SH-SY5Y (cell line): ENCODE measurements at regions not wholly inside any gene's neighbourhood (a gene's known extent, or its start where the extent isn't known, plus 50 kb on each side); places are given as distances from the start of the nearest gene placed in this dataset.

Experiments
- GATA2 ChIP-seq: IDR thresholded peaks from 2 replicates; pipeline ENCODE4 v1.6.1; 2011; ENCODE audit warnings: mild to moderate bottlenecking, low read depth, low read length
- GATA3 ChIP-seq: IDR thresholded peaks from 2 replicates; pipeline ENCODE4 v1.6.1; 2011; ENCODE audit warnings: low read depth, mild to moderate bottlenecking, low read length, moderate library complexity

- TF ChIP-seq GATA2: no peak
- TF ChIP-seq GATA3: no peak
These were observed 2072.6 kb upstream of the CELF4 start for GRCh38 chr18:39638224-39638623.
